Stimulated activated memory B cell treated with anti-CD40 and anti-IgM and Interleukin-4, amounts not matched to agents 10 μg/mL and 1 μg/mL and 100 μg/mL, for 72 hours (primary cell): ENCODE measurements at regions not wholly inside any gene's neighbourhood (a gene's known extent, or its start where the extent isn't known, plus 50 kb on each side); places are given as distances from the start of the nearest gene placed in this dataset.
"Not testable (repeated sequence)": the region's sequence is repeated elsewhere in the genome, so short reads cannot be mapped to it uniquely, and the experiment has no call there.

Experiments
- ATAC-seq: fragments of 150-1000 bp; cut with Tn5 transposase; 2 replicates; pipeline ENCODE4 v1.10.0; 2021
- H3K27ac Mint-ChIP-seq: one replicate; pipeline ENCODE4 v1.8.0; 2022; ENCODE audit warnings: mild to moderate bottlenecking, mixed read lengths
- H3K27me3 Mint-ChIP-seq: one replicate; pipeline ENCODE4 v1.8.0; 2022; ENCODE audit warnings: mixed read lengths
- H3K36me3 Mint-ChIP-seq: one replicate; pipeline ENCODE4 v1.8.0; 2022; ENCODE audit warnings: mixed read lengths
- H3K4me1 Mint-ChIP-seq: one replicate; pipeline ENCODE4 v1.8.0; 2022; ENCODE audit warnings: mixed read lengths
- H3K4me3 Mint-ChIP-seq: one replicate; pipeline ENCODE4 v1.8.0; 2022; ENCODE audit warnings: mild to moderate bottlenecking, moderate library complexity, mixed read lengths
- H3K9me3 Mint-ChIP-seq: one replicate; pipeline ENCODE4 v1.8.0; 2022; ENCODE audit warnings: mixed read lengths

DNA sequence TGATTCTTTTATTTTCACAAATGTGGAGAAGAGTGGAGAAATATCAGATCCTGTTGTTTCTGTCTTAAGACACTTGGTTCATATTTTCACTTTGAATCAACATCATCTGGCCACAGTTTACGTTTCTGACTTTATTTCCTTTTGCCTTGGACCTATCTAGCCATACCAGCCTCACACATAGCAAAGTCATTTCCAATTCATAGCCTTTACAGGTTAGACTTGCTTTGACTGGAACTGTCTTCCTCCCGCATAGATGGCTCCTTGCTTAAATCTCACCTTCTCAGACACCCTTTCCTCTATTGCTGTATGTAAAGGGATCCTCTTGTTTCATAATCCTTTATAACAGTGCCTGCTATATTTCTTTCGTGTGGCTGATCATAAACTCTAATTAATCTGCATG lies 297.8 kb downstream of the SH3GL2 start:
- H3K27me3 Mint-ChIP-seq, result no peaks in the 10 kb centered on the region
- H3K27ac Mint-ChIP-seq, result no peak overlapping the region
- H3K4me1 Mint-ChIP-seq, result no peaks in the 10 kb centered on the region
- H3K9me3 Mint-ChIP-seq, result peaks cover 7% of the 10 kb centered on the region
- no peak overlapping the region for H3K4me3 Mint-ChIP-seq
- no peaks in the 10 kb centered on the region for H3K36me3 Mint-ChIP-seq
- no peak for ATAC-seq

DNA sequence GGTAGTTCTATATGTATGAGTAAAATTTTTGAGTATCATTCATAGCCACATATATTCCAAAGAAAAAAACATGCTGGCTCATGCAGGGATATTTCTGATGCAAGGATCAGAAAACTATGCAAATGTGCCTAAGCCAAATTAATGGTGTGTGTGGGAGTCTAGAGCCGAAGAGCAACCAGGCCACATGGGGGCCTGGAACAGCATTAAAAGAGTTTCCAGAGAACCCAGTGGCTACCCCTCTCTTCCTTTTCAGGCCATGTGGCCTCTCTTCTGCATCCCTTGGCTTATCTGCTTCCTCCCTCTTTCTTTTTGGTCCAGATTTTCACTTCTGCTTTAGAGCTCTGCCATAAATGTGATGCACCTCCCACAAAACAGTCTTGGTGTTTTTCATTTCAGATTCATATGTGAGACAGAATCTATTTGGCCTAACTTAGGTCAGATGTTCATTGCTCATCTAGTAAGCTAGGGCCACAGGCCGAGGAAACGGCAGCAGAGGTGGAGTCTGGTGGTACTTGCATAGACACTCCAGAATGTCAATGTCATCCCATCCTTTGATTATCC lies 300.0 kb downstream of the SH3GL2 start:
- no peak overlapping the region for H3K27ac Mint-ChIP-seq
- peaks cover 5% of the 10 kb centered on the region for H3K9me3 Mint-ChIP-seq
- no peak overlapping the region for H3K4me3 Mint-ChIP-seq
- no peak for ATAC-seq
- H3K27me3 Mint-ChIP-seq, result no peaks in the 10 kb centered on the region
- H3K4me1 Mint-ChIP-seq, result no peaks in the 10 kb centered on the region
- no peaks in the 10 kb centered on the region for H3K36me3 Mint-ChIP-seq

DNA sequence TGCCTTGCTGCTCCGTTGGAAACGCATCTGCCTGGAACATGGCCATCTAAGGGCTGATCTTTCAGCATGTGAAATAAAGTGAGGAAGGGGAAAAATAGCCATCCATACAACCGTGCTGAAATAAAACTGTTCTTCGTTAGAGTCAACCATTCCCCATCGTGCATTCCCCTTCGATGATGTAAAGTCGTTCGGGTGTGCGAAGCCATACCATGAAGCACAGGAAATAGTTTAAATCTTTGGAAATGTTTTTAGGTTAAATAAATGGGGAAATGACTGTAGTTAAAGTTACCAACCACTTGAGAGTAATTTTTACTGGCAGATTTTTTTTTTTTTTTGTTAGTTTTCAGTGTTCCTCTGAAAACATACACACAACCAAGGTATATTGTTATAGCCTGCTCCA lies 302.5 kb downstream of the SH3GL2 start:
- no peaks in the 10 kb centered on the region for H3K4me1 Mint-ChIP-seq
- peaks cover 3% of the 10 kb centered on the region for H3K9me3 Mint-ChIP-seq
- no peaks in the 10 kb centered on the region for H3K27me3 Mint-ChIP-seq
- H3K27ac Mint-ChIP-seq, result no peak overlapping the region
- no peaks in the 10 kb centered on the region for H3K36me3 Mint-ChIP-seq
- ATAC-seq, result no peak
- H3K4me3 Mint-ChIP-seq, result no peak overlapping the region

DNA sequence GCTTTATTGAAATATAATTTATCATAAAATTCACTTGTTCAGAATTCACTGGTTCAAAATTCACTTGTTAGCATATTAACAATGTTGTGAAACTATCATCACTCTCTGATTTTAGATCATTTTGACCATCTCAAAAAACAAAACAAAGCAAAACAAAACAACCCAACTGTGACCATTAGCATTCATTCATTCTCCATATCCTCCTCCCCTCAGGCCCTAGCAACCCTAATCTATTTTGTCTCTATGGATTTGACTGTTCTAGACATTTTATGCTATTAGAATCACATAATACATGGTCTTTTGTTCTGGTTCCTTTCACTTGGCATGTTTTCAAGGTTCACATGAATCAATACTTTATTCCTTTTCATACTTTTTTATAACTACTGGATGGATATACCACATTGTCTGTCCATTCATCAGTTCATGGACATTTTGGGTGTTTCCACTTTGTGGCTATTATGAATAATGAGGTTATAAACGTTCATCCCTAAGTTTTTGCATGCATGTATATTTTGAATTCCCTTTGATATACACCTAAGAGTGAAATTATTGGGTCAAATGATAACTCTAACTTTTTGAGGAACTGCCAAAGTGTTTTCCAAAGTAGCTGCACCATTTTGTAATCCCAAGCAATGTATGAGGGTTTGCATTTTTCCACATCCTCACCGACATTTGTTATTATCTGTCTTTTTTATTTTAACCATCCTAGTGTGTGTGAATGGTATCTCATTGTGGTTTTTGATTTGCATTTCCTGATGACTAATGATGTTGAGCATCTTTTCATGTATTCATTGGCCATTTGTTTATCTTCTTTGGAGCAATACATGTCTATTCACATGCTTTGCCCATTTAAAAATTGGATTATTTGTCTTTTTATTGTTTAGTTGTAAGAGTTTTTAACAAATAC lies 304.1 kb downstream of the SH3GL2 start:
- no peaks in the 10 kb centered on the region for H3K36me3 Mint-ChIP-seq
- H3K4me3 Mint-ChIP-seq, result no peak overlapping the region
- H3K4me1 Mint-ChIP-seq, result no peaks in the 10 kb centered on the region
- no peaks in the 10 kb centered on the region for H3K27me3 Mint-ChIP-seq
- no peak for ATAC-seq
- no peaks in the 10 kb centered on the region for H3K9me3 Mint-ChIP-seq
- no peak overlapping the region for H3K27ac Mint-ChIP-seq

DNA sequence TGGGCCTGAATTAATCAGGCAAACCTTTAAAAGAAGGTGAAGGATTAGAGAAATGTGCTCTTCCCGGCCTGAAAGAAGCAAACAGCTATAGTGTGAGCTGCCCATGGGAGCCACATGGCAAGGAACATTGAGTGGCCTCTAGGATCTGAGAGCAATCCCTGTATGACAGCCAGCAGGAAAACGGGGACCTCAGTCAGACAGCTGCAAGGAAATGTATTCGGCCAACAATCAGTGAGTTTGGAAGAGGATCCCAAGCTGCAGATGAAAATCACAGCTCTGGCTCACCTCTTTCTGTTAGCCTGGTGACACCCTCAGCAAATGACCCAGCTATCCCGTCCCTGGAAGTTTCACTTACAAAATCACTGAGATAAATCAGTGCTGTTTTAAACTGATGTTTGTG lies 309.2 kb downstream of the SH3GL2 start:
- Mint-ChIP-seq H3K4me3 (no peak overlapping the region), H3K27me3 (no peaks in the 10 kb centered on the region), H3K4me1 (no peaks in the 10 kb centered on the region), H3K36me3 (no peaks in the 10 kb centered on the region), H3K27ac (no peak overlapping the region), H3K9me3 (no peaks in the 10 kb centered on the region)
- ATAC-seq, result no peak

DNA sequence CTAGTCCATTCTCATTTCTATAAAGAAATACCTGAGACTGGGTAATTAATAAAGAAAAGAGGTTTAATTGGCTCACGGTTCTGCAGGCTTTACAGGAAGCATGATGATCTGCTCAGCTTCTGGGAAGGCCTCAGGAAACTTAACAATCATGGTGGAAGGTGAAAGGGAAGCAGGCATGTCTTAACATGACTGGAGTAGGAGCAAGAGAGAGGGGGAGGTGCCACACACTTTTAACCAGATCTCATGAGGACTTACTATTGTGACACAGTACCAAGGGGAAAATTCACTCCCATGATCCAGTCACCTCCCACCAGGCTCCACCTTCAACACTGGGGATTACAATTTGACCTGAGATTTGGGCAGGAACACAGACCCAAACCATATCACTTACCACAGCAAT lies 310.1 kb downstream of the SH3GL2 start:
- H3K9me3 Mint-ChIP-seq, H3K27me3 Mint-ChIP-seq, H3K4me3 Mint-ChIP-seq, H3K36me3 Mint-ChIP-seq, H3K27ac Mint-ChIP-seq, ATAC-seq, H3K4me1 Mint-ChIP-seq: not testable (repeated sequence)

DNA sequence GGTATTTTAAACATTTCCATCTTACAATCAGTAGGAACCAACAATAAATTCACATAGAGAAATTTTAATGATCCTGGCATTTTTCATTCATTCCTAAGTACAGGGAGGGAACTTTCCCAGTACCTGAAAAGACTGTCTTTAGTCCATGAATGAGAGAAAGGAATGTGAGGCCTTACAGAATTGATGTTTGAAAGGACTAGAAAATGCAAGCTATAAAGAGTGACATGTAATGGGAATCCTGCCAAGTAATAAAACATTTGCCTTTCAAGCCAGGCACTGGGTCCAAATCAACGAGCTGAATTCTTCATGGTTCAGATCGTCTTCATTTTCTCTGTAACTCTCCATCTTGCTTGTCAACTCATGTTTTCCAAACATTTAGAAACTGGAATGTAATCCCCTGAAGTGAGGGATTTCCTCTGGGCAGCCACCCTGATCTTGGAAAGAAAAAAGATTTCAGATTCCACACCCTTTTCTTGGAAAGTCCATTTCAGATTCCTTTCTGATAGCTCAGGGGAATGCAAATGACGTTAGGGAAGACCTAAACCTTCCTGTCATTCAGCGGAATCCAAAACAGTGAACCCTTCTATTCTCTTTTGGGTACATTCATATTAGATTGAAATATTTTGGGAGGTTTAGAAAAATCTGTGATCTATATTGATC lies 315.8 kb downstream of the SH3GL2 start:
- ATAC-seq, result no peak
- H3K27me3 Mint-ChIP-seq, result no peaks in the 10 kb centered on the region
- H3K9me3 Mint-ChIP-seq, result peaks cover 2% of the 10 kb centered on the region
- H3K27ac Mint-ChIP-seq, result no peak overlapping the region
- H3K4me1 Mint-ChIP-seq, result no peaks in the 10 kb centered on the region
- no peaks in the 10 kb centered on the region for H3K36me3 Mint-ChIP-seq
- H3K4me3 Mint-ChIP-seq, result no peak overlapping the region

DNA sequence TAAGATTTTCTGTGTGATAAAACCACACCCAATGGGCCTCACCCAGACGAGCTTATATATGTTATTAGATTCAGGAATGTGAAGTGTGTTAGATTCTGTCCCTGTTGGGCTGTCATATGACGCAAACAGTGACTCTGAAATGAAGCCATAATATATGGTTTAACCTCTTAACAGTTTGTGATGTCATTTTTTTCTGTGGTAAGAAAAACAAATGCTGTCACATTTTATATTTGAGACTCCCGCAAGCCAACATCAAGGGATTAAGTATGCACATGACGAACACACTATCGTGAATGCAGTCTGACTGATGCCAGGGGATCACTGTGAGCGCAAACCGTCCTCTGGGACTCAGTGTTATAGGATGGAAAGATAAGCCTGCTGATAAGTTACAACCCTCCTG lies 321.7 kb downstream of the SH3GL2 start:
- no peaks in the 10 kb centered on the region for H3K4me1 Mint-ChIP-seq
- no peak for ATAC-seq
- peaks cover 10% of the 10 kb centered on the region for H3K9me3 Mint-ChIP-seq
- H3K27ac Mint-ChIP-seq, result no peak overlapping the region
- H3K4me3 Mint-ChIP-seq, result no peak overlapping the region
- no peaks in the 10 kb centered on the region for H3K27me3 Mint-ChIP-seq
- no peaks in the 10 kb centered on the region for H3K36me3 Mint-ChIP-seq

DNA sequence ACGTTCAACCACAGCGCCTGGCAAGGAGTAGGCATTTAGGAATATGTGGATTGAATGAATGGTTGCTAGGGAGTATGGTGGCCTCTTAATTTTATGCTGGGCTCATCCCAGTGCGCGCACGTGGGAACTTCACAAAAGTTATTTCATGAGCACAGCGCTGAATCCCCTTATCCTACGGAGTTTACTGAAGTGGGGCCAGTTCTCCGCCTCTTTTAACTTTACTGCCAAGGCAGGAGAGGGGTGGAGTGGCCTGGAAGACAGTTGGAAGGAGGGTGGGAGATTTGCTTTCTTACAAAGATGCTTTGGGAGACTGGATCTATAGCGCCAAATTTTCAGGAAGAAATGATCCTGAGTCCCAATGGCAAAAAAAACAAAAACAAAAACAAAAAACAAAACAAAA lies 326.5 kb downstream of the SH3GL2 start:
- peaks cover 14% of the 10 kb centered on the region for H3K27me3 Mint-ChIP-seq
- no peak overlapping the region for H3K4me3 Mint-ChIP-seq
- no peak overlapping the region for H3K27ac Mint-ChIP-seq
- ATAC-seq, result no peak
- H3K4me1 Mint-ChIP-seq, result no peaks in the 10 kb centered on the region
- peaks cover 10% of the 10 kb centered on the region for H3K9me3 Mint-ChIP-seq
- H3K36me3 Mint-ChIP-seq, result no peaks in the 10 kb centered on the region

DNA sequence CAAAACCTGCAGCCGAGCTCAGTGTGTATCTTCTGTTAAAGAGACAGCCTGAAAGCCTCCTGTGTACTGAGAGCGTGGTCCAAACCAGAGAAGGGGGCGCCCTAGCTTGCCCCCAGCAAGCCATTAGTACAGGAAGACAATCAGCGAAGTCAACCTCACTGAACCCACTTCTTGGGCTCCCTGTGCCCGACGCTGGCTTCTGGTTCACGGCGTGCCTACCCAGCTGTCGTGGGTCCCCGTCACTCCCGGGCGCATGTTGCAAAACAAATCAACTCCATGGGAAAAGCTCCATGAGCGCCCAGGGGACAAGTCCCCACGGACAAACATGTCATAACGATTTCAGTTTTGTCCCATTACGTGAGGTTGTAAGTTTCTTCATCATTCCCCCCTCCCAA lies 326.9 kb downstream of the SH3GL2 start:
- peaks cover 10% of the 10 kb centered on the region for H3K9me3 Mint-ChIP-seq
- no peak overlapping the region for H3K27ac Mint-ChIP-seq
- no peak overlapping the region for H3K4me3 Mint-ChIP-seq
- ATAC-seq, result no peak
- H3K4me1 Mint-ChIP-seq, result no peaks in the 10 kb centered on the region
- peaks cover 14% of the 10 kb centered on the region for H3K27me3 Mint-ChIP-seq
- H3K36me3 Mint-ChIP-seq, result no peaks in the 10 kb centered on the region

DNA sequence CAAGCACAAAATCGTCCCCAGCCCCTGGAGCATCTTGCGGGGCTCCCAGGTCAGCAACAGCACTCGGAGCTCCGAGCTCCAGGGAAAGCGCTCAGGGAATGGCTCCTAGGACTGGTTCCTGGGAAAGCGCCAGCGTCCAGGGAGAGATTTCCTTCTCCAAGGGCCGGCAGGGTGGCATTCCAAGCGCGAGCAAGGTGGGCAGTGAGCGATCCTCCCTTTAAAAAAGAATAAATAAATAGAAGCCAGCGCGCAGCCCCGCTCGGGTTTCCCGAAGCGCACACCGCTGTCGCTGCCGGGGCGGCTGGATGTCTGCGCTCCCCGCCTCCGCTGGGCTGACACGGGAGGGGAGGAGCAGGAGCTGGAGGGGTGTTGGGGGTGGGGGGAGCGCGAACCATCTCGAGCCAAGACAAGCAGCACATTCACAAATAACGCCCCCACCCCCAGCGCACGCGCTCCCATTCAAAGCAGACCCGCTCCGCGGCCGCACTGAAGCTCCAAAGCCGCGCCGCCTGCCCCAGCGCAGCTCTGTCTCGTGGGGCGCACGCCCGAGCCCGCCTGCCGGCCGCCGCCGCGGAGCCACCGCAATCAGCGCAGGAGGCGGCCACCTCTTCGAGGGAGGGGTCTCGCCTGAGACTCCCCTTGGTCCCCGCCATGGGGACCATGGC lies 327.4 kb downstream of the SH3GL2 start:
- peak; percentile 12 for ATAC-seq
- Mint-ChIP-seq H3K27me3 (peaks cover 14% of the 10 kb centered on the region), H3K27ac (no peak overlapping the region), H3K4me1 (no peaks in the 10 kb centered on the region), H3K4me3 (no peak overlapping the region), H3K9me3 (peaks cover 10% of the 10 kb centered on the region), H3K36me3 (no peaks in the 10 kb centered on the region)

DNA sequence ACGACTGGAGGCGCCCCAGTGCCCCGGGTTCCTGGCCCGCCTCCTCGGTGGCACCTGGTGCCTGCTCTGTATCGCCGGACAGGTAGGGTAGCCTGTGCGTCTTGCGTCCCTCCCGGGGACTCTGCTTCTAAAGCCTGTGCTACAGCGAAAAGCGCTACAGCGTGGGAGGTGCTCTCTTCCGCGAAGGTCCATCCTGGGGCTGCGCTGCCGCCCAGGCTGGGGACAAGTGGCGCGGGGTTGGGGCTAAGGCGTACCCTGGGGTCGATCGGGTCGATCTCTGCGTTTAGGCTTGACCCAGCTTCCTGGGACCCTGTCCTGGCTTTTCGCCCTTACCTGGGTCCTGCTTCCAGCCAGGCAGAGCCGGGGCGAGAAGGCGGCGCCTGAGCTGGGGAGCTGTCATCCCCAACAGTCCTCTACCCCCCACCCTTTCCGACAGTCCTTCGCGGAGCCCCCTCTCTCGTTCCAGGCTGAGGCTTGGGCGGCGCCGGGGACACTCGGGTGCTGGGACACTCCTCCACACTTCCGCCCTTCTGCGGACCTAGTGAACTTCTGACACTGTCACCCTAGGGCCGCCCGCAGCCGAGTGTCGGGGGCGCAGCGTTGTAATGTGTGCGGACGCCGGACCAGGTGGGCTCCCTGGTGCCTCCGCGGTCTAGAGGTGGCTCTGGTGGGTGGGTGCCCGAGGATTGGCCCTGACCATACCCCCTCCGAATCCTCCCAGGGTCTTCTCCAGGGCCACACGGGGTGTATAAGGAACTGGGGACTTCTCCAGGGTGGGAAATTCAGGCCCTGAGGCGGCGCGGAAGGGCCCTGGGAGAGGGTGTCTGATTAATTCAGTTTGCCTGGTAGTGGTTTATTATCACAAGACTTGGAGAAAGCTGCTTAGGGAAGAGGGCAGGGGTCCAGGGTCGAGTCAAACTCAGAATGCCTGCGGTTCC lies 328.2 kb downstream of the SH3GL2 start:
- no peaks in the 10 kb centered on the region for H3K4me1 Mint-ChIP-seq
- no peak overlapping the region for H3K27ac Mint-ChIP-seq
- no peak overlapping the region for H3K4me3 Mint-ChIP-seq
- peak; percentile 27 for ATAC-seq
- H3K9me3 Mint-ChIP-seq, result peaks cover 10% of the 10 kb centered on the region
- H3K27me3 Mint-ChIP-seq, result peaks cover 14% of the 10 kb centered on the region
- no peaks in the 10 kb centered on the region for H3K36me3 Mint-ChIP-seq

DNA sequence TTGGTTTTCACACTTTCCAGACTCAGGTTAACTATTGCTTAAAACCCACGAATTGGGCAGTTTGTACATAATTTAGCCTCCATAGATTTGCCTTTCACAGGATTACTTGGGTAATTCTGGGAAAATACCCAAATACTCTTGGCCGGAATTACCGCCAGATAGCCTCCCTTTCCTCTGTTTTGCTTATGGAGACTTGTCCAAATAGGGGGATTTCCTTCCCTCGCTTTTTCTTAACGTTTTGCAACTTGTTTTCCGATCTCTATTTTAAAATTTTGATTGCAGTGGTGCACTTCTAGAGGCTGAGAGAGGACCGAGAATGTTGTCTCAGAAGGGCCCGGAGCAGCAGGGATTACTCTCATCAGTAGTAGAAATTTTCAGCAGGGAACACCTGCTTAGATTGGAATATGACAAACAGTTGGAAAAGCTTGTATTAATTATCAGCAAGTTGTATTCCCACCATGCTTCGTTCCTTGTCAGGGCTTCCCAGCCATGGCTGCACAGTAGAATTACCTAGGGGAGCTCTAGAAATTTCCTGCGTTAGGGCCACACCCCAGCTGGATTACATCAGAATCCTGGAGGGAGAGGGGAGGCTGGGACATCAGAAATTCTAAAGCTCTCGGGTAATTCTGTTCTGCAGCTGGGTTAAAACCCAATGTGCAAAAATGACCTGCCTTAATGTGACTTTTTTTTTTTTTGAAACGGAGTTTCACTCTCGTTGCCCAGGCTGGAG lies 329.1 kb downstream of the SH3GL2 start:
- no peak overlapping the region for H3K4me3 Mint-ChIP-seq
- ATAC-seq, result no peak
- peaks cover 14% of the 10 kb centered on the region for H3K27me3 Mint-ChIP-seq

DNA sequence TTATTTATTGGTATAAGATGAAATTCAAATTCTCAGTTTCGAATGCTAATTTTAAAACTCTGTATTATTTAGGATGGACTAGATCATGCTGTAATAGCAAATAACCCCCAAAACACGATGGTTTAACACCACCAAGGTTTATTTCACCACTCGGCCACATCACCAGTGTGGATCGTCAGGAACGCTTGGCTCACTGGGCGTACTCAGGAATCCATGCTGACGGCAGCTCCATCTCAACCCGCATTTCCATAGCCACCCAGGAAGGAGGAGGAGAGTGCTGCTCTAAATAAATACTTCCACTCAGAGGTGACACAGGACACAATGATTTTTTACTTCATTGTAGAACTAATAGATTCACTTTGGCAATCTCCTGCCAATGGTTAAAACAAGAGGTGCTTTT lies 347.4 kb downstream of the SH3GL2 start:
- Mint-ChIP-seq H3K9me3 (peaks cover 4% of the 10 kb centered on the region), H3K4me3 (no peak overlapping the region), H3K4me1 (no peaks in the 10 kb centered on the region), H3K27me3 (no peaks in the 10 kb centered on the region), H3K36me3 (no peaks in the 10 kb centered on the region), H3K27ac (no peak overlapping the region)
- no peak for ATAC-seq

More for the DNA sequence above, 329.1 kb downstream of the SH3GL2 start:
- H3K4me1 Mint-ChIP-seq, result no peaks in the 10 kb centered on the region
- no peaks in the 10 kb centered on the region for H3K36me3 Mint-ChIP-seq
- H3K27ac Mint-ChIP-seq, result no peak overlapping the region
- H3K9me3 Mint-ChIP-seq, result peaks cover 3% of the 10 kb centered on the region
